Adrenal gland (tissue), 5 donors: ENCODE measurements at regions not wholly inside any gene's neighbourhood (a gene's known extent, or its start where the extent isn't known, plus 50 kb on each side); places are given as distances from the start of the nearest gene placed in this dataset.

Experiments used
- CTCF ChIP-seq, 6 experiments: fragments of 450-650 bp in 4 of 6; fragments of 200-600 bp in 2 of 6; sonication (generic) in 1 of 6; IDR thresholded peaks; 1 replicate in 5 of 6; 2 replicates in 1 of 6; pipeline versions ENCODE4 v1.5.1 to v1.8.0; 2016 to 2021; ENCODE audit warnings: antibody characterized with exemption in 6 of 6, mild to moderate bottlenecking in 2 of 6, moderate library complexity in 1 of 6
- POLR2A ChIP-seq, 2 donors: fragments of 450-650 bp; IDR thresholded peaks; one replicate each; pipeline ENCODE4 v1.6.1; 2017; ENCODE audit warnings: antibody characterized with exemption in 2 of 2, mild to moderate bottlenecking in 2 of 2, moderate library complexity in 1 of 2
- donor health status: DM: no; HTN: no; CAD: no.

GRCh38 chr6:54697424-54697823 is 149.1 kb upstream of the FAM83B start:
- TF ChIP-seq CTCF (IDR thresholded peaks at IDR 0.05) (peak in 1 of 6 experiments; percentile 7), POLR2A (IDR thresholded peaks at IDR 0.05) (no peak)
